Kidney (tissue), 13 donors: ENCODE measurements at regions not wholly inside any gene's neighbourhood (a gene's known extent, or its start where the extent isn't known, plus 50 kb on each side); places are given as distances from the start of the nearest gene placed in this dataset.

ENCODE experiments used
- DNase-seq, 5 donors: peaks; one replicate each; pipeline ENCODE4 v3.0.0-alpha.2; 2013 to 2020
- FAIRE-seq: peaks from 2 replicates; lab custom pipeline; 2012; peaks lifted over from hg19 to GRCh38; lab: Jason Lieb, UNC
- H3K27ac ChIP-seq, 2 donors: one replicate each; pipeline ENCODE4 v1.7.0; 2013; ENCODE audit warnings: low read depth in 2 of 2, low read length in 2 of 2, inconsistent platforms in 1 of 2
- H3K27me3 ChIP-seq: one replicate; pipeline ENCODE4 v1.7.1; 2013; ENCODE audit warnings: low read length, inconsistent platforms; ENCODE audit not compliant: control insufficient read depth, insufficient read depth
- H3K36me3 ChIP-seq, 3 donors: one replicate each; pipeline versions ENCODE4 v1.7.0 to v1.7.1; 2013; ENCODE audit warnings: low read length in 3 of 3, control low read depth in 1 of 3, inconsistent platforms in 1 of 3; ENCODE audit not compliant: insufficient read depth in 3 of 3, control insufficient read depth in 2 of 3
- H3K4me1 ChIP-seq, 3 donors: one replicate each; pipeline versions ENCODE4 v1.7.0 to v1.7.1; 2013; ENCODE audit warnings: low read length in 3 of 3, inconsistent platforms in 1 of 3, low read depth in 1 of 3; ENCODE audit not compliant: control insufficient read depth in 2 of 3, insufficient read depth in 2 of 3
- H3K4me3 ChIP-seq, 3 donors: one replicate each; pipeline versions ENCODE4 v1.7.0 to v1.8.1; 2013; ENCODE audit warnings: low read length in 3 of 3, control low read depth in 1 of 3, inconsistent platforms in 1 of 3
- H3K9ac ChIP-seq, 3 donors: one replicate each; pipeline versions ENCODE4 v1.7.0 to v1.7.1; 2013; ENCODE audit warnings: low read length in 3 of 3, control low read depth in 1 of 3, inconsistent platforms in 1 of 3
- H3K9me3 ChIP-seq, 3 donors: one replicate each; pipeline versions ENCODE4 v1.7.0 to v1.7.1; 2013; ENCODE audit warnings: low read length in 3 of 3, control low read depth in 1 of 3, inconsistent platforms in 1 of 3; ENCODE audit not compliant: control insufficient read depth in 2 of 3, insufficient read depth in 1 of 3
- intact Hi-C: fragments of 100-400 bp; cut with DNase I; formaldehyde crosslinking; loops from one replicate; pipeline ENCODE4 v1.11.1; 2022
- TF ChIP-seq, protein P1 (sequence below): IDR thresholded peaks from 3 replicates; pipeline ENCODE4 v1.5.1; 2012; ENCODE audit warnings: mild to moderate bottlenecking, moderate library complexity, borderline replicate concordance; ENCODE audit not compliant: insufficient read depth; ENCODE audit errors: extremely low read depth
- donor health status: control.
- donor health status: control.
- donor health status: control.
- donor health status: control.
- donor health status: control.
- donor health status: DM: yes; HTN: yes; CAD: no.
- donor health status: Normal renal cell carcinoma (clear cell type).

GRCh38 chr13:64020126-64020525 lies 2604.5 kb upstream of the PCDH20 start:
- H3K36me3 ChIP-seq, result no peaks in the 10 kb centered on the region
- no peak overlapping the region for H3K9ac ChIP-seq
- DNase-seq (peak in 2 of 5 donors; percentile 4 to 31), FAIRE-seq (no peak)
- H3K4me3 ChIP-seq, result no peak overlapping the region
- intact Hi-C loops, result no loop called here
- no peaks in the 10 kb centered on the region for H3K9me3 ChIP-seq
- no peaks in the 10 kb centered on the region for H3K4me1 ChIP-seq
- TF ChIP-seq, protein P1, sequence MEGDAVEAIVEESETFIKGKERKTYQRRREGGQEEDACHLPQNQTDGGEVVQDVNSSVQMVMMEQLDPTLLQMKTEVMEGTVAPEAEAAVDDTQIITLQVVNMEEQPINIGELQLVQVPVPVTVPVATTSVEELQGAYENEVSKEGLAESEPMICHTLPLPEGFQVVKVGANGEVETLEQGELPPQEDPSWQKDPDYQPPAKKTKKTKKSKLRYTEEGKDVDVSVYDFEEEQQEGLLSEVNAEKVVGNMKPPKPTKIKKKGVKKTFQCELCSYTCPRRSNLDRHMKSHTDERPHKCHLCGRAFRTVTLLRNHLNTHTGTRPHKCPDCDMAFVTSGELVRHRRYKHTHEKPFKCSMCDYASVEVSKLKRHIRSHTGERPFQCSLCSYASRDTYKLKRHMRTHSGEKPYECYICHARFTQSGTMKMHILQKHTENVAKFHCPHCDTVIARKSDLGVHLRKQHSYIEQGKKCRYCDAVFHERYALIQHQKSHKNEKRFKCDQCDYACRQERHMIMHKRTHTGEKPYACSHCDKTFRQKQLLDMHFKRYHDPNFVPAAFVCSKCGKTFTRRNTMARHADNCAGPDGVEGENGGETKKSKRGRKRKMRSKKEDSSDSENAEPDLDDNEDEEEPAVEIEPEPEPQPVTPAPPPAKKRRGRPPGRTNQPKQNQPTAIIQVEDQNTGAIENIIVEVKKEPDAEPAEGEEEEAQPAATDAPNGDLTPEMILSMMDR, result no peak
- H3K27ac ChIP-seq, result no peak overlapping the region
- no peaks in the 10 kb centered on the region for H3K27me3 ChIP-seq

DNA sequence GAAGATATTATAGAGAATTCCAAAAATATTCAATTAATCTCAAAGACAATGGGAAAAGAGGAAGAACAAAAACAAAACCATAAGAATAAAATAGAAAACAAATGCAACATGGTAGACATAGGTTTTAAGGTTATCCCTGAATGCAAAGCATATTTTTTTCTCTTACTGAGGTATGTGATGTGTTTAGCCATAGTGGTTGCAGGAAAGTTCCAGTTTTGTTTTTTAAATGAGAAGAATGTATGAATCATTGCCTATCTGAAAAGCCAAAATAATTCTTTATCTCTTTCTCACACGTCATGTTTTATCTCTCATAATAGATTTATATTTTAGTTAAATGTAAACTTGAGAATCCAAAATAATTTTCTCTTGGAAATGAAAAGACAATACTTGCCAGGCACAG lies 2591.7 kb upstream of the PCDH20 start:
- H3K4me3 ChIP-seq, result no peak overlapping the region
- DNase-seq, result no peak
- no peak overlapping the region for H3K27ac ChIP-seq
- H3K9ac ChIP-seq, result no peak overlapping the region
- H3K27me3 ChIP-seq, result no peaks in the 10 kb centered on the region
- no peaks in the 10 kb centered on the region for H3K9me3 ChIP-seq
- intact Hi-C loops, result no loop called here
- FAIRE-seq, result no peak
- TF ChIP-seq, protein P1, result no peak
- H3K4me1 ChIP-seq, result no peaks in the 10 kb centered on the region
- H3K36me3 ChIP-seq, result no peaks in the 10 kb centered on the region

DNA sequence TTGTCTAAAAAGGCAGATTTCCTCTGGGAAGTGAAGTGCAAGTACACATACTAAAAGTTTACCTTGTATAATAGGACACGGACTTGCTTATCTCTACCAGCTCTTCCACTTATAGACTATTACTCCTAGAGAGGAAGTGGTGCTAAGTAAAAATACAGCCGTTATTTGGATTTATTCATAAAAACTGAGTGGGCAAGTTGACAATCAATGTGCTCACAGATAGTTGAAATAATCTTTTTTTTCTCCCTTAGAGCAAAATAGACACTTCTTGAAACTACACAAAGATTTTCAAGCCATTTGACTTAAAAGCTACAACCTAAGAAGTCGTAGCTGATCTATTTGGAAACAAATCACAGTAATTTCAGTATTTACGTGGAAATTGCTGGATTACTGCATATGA lies 2584.7 kb upstream of the PCDH20 start:
- no peaks in the 10 kb centered on the region for H3K36me3 ChIP-seq
- TF ChIP-seq, protein P1, result no peak
- H3K4me3 ChIP-seq, result no peak overlapping the region
- H3K4me1 ChIP-seq, result no peaks in the 10 kb centered on the region
- H3K27ac ChIP-seq, result no peak overlapping the region
- no peak for DNase-seq
- no peak for FAIRE-seq
- H3K9me3 ChIP-seq, result no peaks in the 10 kb centered on the region
- intact Hi-C loops, result no loop called here
- H3K9ac ChIP-seq, result no peak overlapping the region
- no peaks in the 10 kb centered on the region for H3K27me3 ChIP-seq

DNA sequence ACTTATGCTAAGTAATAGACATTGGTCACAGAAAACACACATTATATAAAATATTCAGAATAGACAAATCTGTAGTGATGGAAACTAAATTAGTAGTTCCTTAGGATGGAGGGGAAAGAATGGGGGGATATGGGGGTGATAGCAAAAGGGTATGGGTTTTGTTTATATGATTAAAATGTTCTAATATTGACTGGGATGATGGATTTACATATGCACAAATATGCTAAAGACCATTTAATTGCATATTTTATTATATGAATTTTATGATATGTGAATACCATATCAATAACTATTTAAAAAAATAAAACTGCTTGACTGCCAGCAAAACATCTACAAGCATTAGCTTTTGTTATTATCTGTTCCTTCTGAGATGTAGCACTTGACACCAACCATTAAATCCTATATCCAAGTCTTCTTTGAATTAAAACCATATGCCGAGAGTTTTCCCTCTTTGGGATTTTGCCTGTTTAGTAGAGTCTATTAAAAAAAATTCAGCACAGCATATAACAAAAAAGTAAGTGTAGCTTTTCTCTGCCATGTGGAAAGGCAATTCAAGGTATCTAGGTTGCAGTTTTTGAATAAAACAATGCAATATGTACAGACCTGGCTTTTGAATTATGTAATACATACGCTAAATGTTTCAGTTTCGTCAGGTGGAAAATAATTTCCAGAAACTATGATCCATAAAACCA lies 2584.1 kb upstream of the PCDH20 start:
- Histone ChIP-seq H3K9ac (no peak overlapping the region), H3K27ac (no peak overlapping the region), H3K27me3 (no peaks in the 10 kb centered on the region), H3K36me3 (no peaks in the 10 kb centered on the region), H3K4me3 (no peak overlapping the region), H3K4me1 (no peaks in the 10 kb centered on the region), H3K9me3 (no peaks in the 10 kb centered on the region)
- no peak for DNase-seq
- TF ChIP-seq, protein P1, result no peak
- intact Hi-C loops, result no loop called here
- FAIRE-seq, result no peak
